CD14-positive monocyte (primary cell): ENCODE measurements at regions not wholly inside any gene's neighbourhood (a gene's known extent, or its start where the extent isn't known, plus 50 kb on each side); places are given as distances from the start of the nearest gene placed in this dataset.

Source experiments
- DNase-seq, 3 donors: peaks; one replicate each; pipeline ENCODE4 v3.0.0-alpha.2; 2011 to 2022
- H2AFZ ChIP-seq: 2 replicates; pipeline ENCODE4 v1.6.0; 2012; ENCODE audit warnings: mild to moderate bottlenecking, low read depth, low read length, inconsistent platforms; ENCODE audit not compliant: insufficient read depth, poor library complexity, severe bottlenecking
- H3K27ac ChIP-seq, 2 donors: 1 replicate in 1 of 2; 2 replicates in 1 of 2; pipeline ENCODE4 v1.5.1; 2012 to 2013; ENCODE audit warnings: low read length in 2 of 2, control low read depth in 1 of 2, inconsistent platforms in 1 of 2, low read depth in 1 of 2, mild to moderate bottlenecking in 1 of 2
- H3K27me3 ChIP-seq, 2 donors: one replicate each; pipeline versions ENCODE4 v1.6.0 to v1.6.1; 2011 to 2013; ENCODE audit warnings: low read length in 2 of 2; ENCODE audit not compliant: control insufficient read depth in 2 of 2, insufficient read depth in 2 of 2
- H3K36me3 ChIP-seq, 2 donors: replicated peaks in 1 of 2; 1 replicate in 1 of 2; 2 replicates in 1 of 2; pipeline versions ENCODE4 v1.5.1 to v1.6.1; 2012 to 2013; ENCODE audit warnings: low read length in 2 of 2, control low read depth in 1 of 2, inconsistent platforms in 1 of 2, mild to moderate bottlenecking in 1 of 2; ENCODE audit not compliant: insufficient read depth in 2 of 2, control insufficient read depth in 1 of 2
- H3K4me1 ChIP-seq, 2 donors: 1 replicate in 1 of 2; 2 replicates in 1 of 2; pipeline versions ENCODE4 v1.5.1 to v1.6.1; 2012 to 2013; ENCODE audit warnings: low read length in 2 of 2, control low read depth in 1 of 2, inconsistent platforms in 1 of 2, mild to moderate bottlenecking in 1 of 2, moderate library complexity in 1 of 2; ENCODE audit not compliant: insufficient read depth in 2 of 2, control insufficient read depth in 1 of 2
- H3K4me2 ChIP-seq: replicated peaks from 2 replicates; pipeline ENCODE3; 2012; ENCODE audit warnings: low read length, moderate library complexity, mild to moderate bottlenecking; ENCODE audit not compliant: poor library complexity, severe bottlenecking; ENCODE audit errors: extremely low read depth
- H3K4me3 ChIP-seq, 3 experiments: fragments of 200-600 bp in 1 of 3; sonication (generic) in 1 of 3; replicated peaks in 1 of 3; 1 replicate in 2 of 3; 2 replicates in 1 of 3; pipeline ENCODE4 v1.5.1; 2011 to 2013; ENCODE audit warnings: low read length in 3 of 3, mild to moderate bottlenecking in 3 of 3, control low read depth in 2 of 3, low read depth in 2 of 3, inconsistent platforms in 1 of 3, moderate library complexity in 1 of 3
- H3K79me2 ChIP-seq: 2 replicates; pipeline ENCODE4 v1.6.0; 2012; ENCODE audit warnings: mild to moderate bottlenecking, control low read depth, inconsistent platforms, low read length, moderate library complexity; ENCODE audit not compliant: insufficient read depth
- H3K9ac ChIP-seq: 2 replicates; pipeline ENCODE4 v1.6.0; 2017; ENCODE audit warnings: low read length, mild to moderate bottlenecking; ENCODE audit not compliant: insufficient read depth, poor library complexity, severe bottlenecking
- H3K9me3 ChIP-seq, 2 donors: replicated peaks in 1 of 2; 1 replicate in 1 of 2; 2 replicates in 1 of 2; pipeline versions ENCODE4 v1.5.1 to v1.6.1; 2012 to 2013; ENCODE audit warnings: low read length in 2 of 2, control low read depth in 1 of 2; ENCODE audit not compliant: control insufficient read depth in 1 of 2, insufficient read depth in 1 of 2
- H4K20me1 ChIP-seq: 2 replicates; pipeline ENCODE4 v1.6.0; 2012; ENCODE audit warnings: mild to moderate bottlenecking, low read length, control low read depth, moderate library complexity; ENCODE audit not compliant: insufficient read depth
- H3K27ac Mint-ChIP-seq, 7 donors: one replicate each; pipeline ENCODE4 v1.8.0; 2020; ENCODE audit warnings: mild to moderate bottlenecking in 7 of 7, mixed read lengths in 7 of 7, moderate library complexity in 6 of 7, inconsistent platforms in 2 of 7
- H3K27me3 Mint-ChIP-seq, 3 donors: one replicate each; pipeline ENCODE4 v1.8.0; 2021 to 2022; ENCODE audit warnings: low read depth in 3 of 3, mild to moderate bottlenecking in 3 of 3, mixed read lengths in 3 of 3, moderate library complexity in 3 of 3, inconsistent platforms in 1 of 3
- H3K36me3 Mint-ChIP-seq, 2 donors: one replicate each; pipeline ENCODE4 v1.8.0; 2020; ENCODE audit warnings: mixed read lengths in 2 of 2, inconsistent platforms in 1 of 2, mild to moderate bottlenecking in 1 of 2
- H3K4me1 Mint-ChIP-seq: one replicate; pipeline ENCODE4 v1.8.0; 2020; ENCODE audit warnings: mild to moderate bottlenecking, mixed read lengths
- H3K4me3 Mint-ChIP-seq, 2 donors: one replicate each; pipeline ENCODE4 v1.8.0; 2020; ENCODE audit warnings: mild to moderate bottlenecking in 2 of 2, mixed read lengths in 2 of 2, moderate library complexity in 1 of 2
- H3K9me3 Mint-ChIP-seq, 7 donors: one replicate each; pipeline ENCODE4 v1.8.0; 2020 to 2022; ENCODE audit warnings: mixed read lengths in 7 of 7, mild to moderate bottlenecking in 6 of 7, moderate library complexity in 6 of 7, inconsistent platforms in 2 of 7
- CTCF ChIP-seq: fragments of 200-600 bp; IDR thresholded peaks from one replicate; pipeline ENCODE4 v1.8.0; 2022; ENCODE audit warnings: antibody characterized with exemption, mild to moderate bottlenecking
- WGBS: methylation state at CpG from one replicate; pipeline ENCODE4 v1.1.5; 2013; ENCODE audit warnings: missing lambda C conversion rate; ENCODE audit not compliant: insufficient coverage; 5-methylcytosine and 5-hydroxymethylcytosine counted together
- intact Hi-C, 2 donors: fragments of 100-400 bp; cut with micrococcal nuclease; formaldehyde crosslinking; loops; one replicate each; pipeline versions ENCODE4 v1.15.0 to v1.15.1; 2023

GRCh38 chr5:171603591-171603990, 182.0 kb upstream of the SMIM23 start:
- H3K9ac ChIP-seq: no peak overlapping the region
- H3K4me3 Mint-ChIP-seq: no peak overlapping the region
- TF ChIP-seq CTCF: no peak

GRCh38 chr5:171604195-171604594, 181.4 kb upstream of the SMIM23 start:
- Histone ChIP-seq H3K4me2 (no peak overlapping the region), H3K4me1 (peaks cover 28 to 31% of the 10 kb centered on the region in 2 donors), H3K27me3 (no peaks in the 10 kb centered on the region), H3K9ac (no peak overlapping the region), H3K79me2 (no peaks in the 10 kb centered on the region), H2AFZ (no peak overlapping the region), H3K36me3 (no peaks in the 10 kb centered on the region), H3K27ac (no peak overlapping the region), H3K9me3 (no peaks in the 10 kb centered on the region), H3K4me3 (no peak overlapping the region), H4K20me1 (no peaks in the 10 kb centered on the region)
- intact Hi-C loops: no loop called here
- Mint-ChIP-seq H3K4me3 (no peak overlapping the region), H3K27ac (no peak overlapping the region), H3K36me3 (no peaks in the 10 kb centered on the region), H3K27me3 (peaks cover 1 to 5% (median 2%) of the 10 kb centered on the region in 3 donors), H3K4me1 (peaks cover 42% of the 10 kb centered on the region), H3K9me3 (peaks cover 0 to 11% (median 3%) of the 10 kb centered on the region in 7 donors)
- TF ChIP-seq CTCF: no peak
- no peak for DNase-seq

More at GRCh38 chr5:171603591-171603990, 182.0 kb upstream of the SMIM23 start:
- H2AFZ ChIP-seq: no peak overlapping the region
- no CpG with 5 or more reads among the region's 2 CpGs for WGBS
- peaks cover 0 to 10% (median 3%) of the 10 kb centered on the region in 7 donors for H3K9me3 Mint-ChIP-seq
- H3K9me3 ChIP-seq: no peaks in the 10 kb centered on the region
- H3K36me3 ChIP-seq: no peaks in the 10 kb centered on the region
- H3K4me3 ChIP-seq: no peak overlapping the region
- peaks cover 1 to 5% (median 2%) of the 10 kb centered on the region in 3 donors for H3K27me3 Mint-ChIP-seq
- peaks cover 42% of the 10 kb centered on the region for H3K4me1 Mint-ChIP-seq
- H3K27ac ChIP-seq: no peak overlapping the region
- H3K36me3 Mint-ChIP-seq: no peaks in the 10 kb centered on the region
- no peak overlapping the region for H3K27ac Mint-ChIP-seq
- intact Hi-C loops: no loop called here
- no peak for DNase-seq
- H3K27me3 ChIP-seq: no peaks in the 10 kb centered on the region
- H3K79me2 ChIP-seq: no peaks in the 10 kb centered on the region
- peaks cover 28 to 31% of the 10 kb centered on the region in 2 donors for H3K4me1 ChIP-seq
- H3K4me2 ChIP-seq: no peak overlapping the region
- H4K20me1 ChIP-seq: no peaks in the 10 kb centered on the region
